H1 (cell line): ENCODE measurements at regions not wholly inside any gene's neighbourhood (a gene's known extent, or its start where the extent isn't known, plus 50 kb on each side); places are given as distances from the start of the nearest gene placed in this dataset.

ENCODE experiments used
- CTCF ChIA-PET: fragments of 300-600 bp; sonication (Branson Sonifier 250); formaldehyde crosslinking; loops from one replicate; lab custom pipeline; 2021; ENCODE audit not compliant: partially characterized antibody; lab: Charles Lee
- POLR2A ChIA-PET: fragments of 300-600 bp; sonication (Branson Sonifier 250); formaldehyde crosslinking; loops from one replicate; lab custom pipeline; 2021; ENCODE audit warnings: inconsistent platforms; ENCODE audit not compliant: partially characterized antibody; lab: Charles Lee
- DNase-seq, 2 experiments: peaks; one replicate each; pipeline versions ENCODE4 v3.0.0 to v3.0.0-alpha.2; 2010 to 2022; ENCODE audit warnings: low spot score in 2 of 2, low read depth in 1 of 2, mixed read lengths in 1 of 2
- FAIRE-seq: peaks from 2 replicates; lab custom pipeline; 2011; peaks lifted over from hg19 to GRCh38; lab: Jason Lieb, UNC
- H2AFZ ChIP-seq: 2 replicates; pipeline ENCODE4 v1.8.1; 2012; ENCODE audit warnings: low read length, inconsistent platforms
- H2AK5ac ChIP-seq: 2 replicates; pipeline ENCODE4 v1.6.1; 2013; ENCODE audit warnings: low read depth, low read length
- H2BK120ac ChIP-seq: replicated peaks from 2 replicates; pipeline ENCODE3; 2013; ENCODE audit warnings: low read depth, low read length, inconsistent platforms
- H2BK12ac ChIP-seq: 2 replicates; pipeline ENCODE4 v1.6.1; 2013; ENCODE audit warnings: low read depth, low read length
- H2BK15ac ChIP-seq: 2 replicates; pipeline ENCODE4 v1.6.1; 2013; ENCODE audit warnings: low read length
- H2BK20ac ChIP-seq: 2 replicates; pipeline ENCODE4 v1.6.1; 2013; ENCODE audit warnings: low read length
- H2BK5ac ChIP-seq: 2 replicates; pipeline ENCODE4 v1.6.1; 2013; ENCODE audit warnings: low read depth, low read length
- H3K14ac ChIP-seq: 2 replicates; pipeline ENCODE4 v1.6.1; 2013; ENCODE audit warnings: inconsistent platforms; ENCODE audit not compliant: insufficient read length
- H3K18ac ChIP-seq: 2 replicates; pipeline ENCODE4 v1.6.1; 2013; ENCODE audit warnings: low read length; ENCODE audit errors: extremely low read depth
- H3K23ac ChIP-seq: 2 replicates; pipeline ENCODE4 v1.6.1; 2013; ENCODE audit warnings: inconsistent platforms; ENCODE audit not compliant: insufficient read length
- H3K23me2 ChIP-seq: 2 replicates; pipeline ENCODE4 v1.6.1; 2013; ENCODE audit warnings: low read depth, low read length
- H3K27ac ChIP-seq: 2 replicates; pipeline ENCODE4 v1.6.1; 2011; ENCODE audit warnings: low read depth, low read length, inconsistent platforms
- H3K27me3 ChIP-seq, 4 experiments: replicated peaks in 1 of 4; 1 replicate in 1 of 4; 2 replicates in 3 of 4; pipeline versions ENCODE4 v1.6.1 to v1.8.1; 2011 to 2013; ENCODE audit warnings: low read length in 3 of 4, mild to moderate bottlenecking in 3 of 4, inconsistent platforms in 2 of 4, mixed read lengths in 2 of 4, moderate library complexity in 1 of 4; ENCODE audit not compliant: control insufficient read depth in 3 of 4, insufficient read depth in 3 of 4; ENCODE audit errors: extremely low read depth in 1 of 4
- H3K36me3 ChIP-seq, 4 experiments: 2 replicates each; pipeline versions ENCODE4 v1.6.1 to v1.8.1; 2011 to 2013; ENCODE audit warnings: mild to moderate bottlenecking in 4 of 4, low read length in 3 of 4, moderate library complexity in 2 of 4, control low read depth in 1 of 4, inconsistent platforms in 1 of 4; ENCODE audit not compliant: insufficient read depth in 4 of 4, control insufficient read depth in 2 of 4
- H3K4ac ChIP-seq: replicated peaks from 2 replicates; pipeline ENCODE3; 2013; ENCODE audit warnings: low read length, low read depth, mixed read lengths, inconsistent platforms; ENCODE audit not compliant: insufficient read length
- H3K4me1 ChIP-seq, 4 experiments: replicated peaks in 1 of 4; 1 replicate in 1 of 4; 2 replicates in 3 of 4; pipeline versions ENCODE4 v1.6.1 to v1.8.1; 2011 to 2013; ENCODE audit warnings: low read length in 3 of 4, inconsistent platforms in 2 of 4, mixed read lengths in 1 of 4; ENCODE audit not compliant: insufficient read depth in 4 of 4, control insufficient read depth in 3 of 4
- H3K4me2 ChIP-seq, 2 experiments: 2 replicates each; pipeline versions ENCODE4 v1.6.1 to v1.8.1; 2011 to 2013; ENCODE audit warnings: low read depth in 2 of 2, low read length in 2 of 2, control low read depth in 1 of 2, inconsistent platforms in 1 of 2, mild to moderate bottlenecking in 1 of 2; ENCODE audit not compliant: insufficient read depth in 1 of 2
- H3K4me3 ChIP-seq, 4 experiments: fragments of 200-600, 300-600 bp in 1 of 4; sonication (generic), shearing (Covaris generic), sonication (Bioruptor Twin) in 1 of 4; 2 replicates each; pipeline versions ENCODE4 v1.5.1 to v1.8.1; 2011 to 2016; ENCODE audit warnings: low read length in 4 of 4, low read depth in 3 of 4, control low read depth in 2 of 4, inconsistent platforms in 2 of 4, mild to moderate bottlenecking in 2 of 4, mixed read lengths in 1 of 4, moderate library complexity in 1 of 4; ENCODE audit not compliant: insufficient read depth in 2 of 4; ENCODE audit errors: extremely low read depth in 1 of 4
- H3K56ac ChIP-seq: replicated peaks from 2 replicates; pipeline ENCODE3; 2013; ENCODE audit warnings: low read depth, mild to moderate bottlenecking, mixed read lengths, low read length, inconsistent platforms; ENCODE audit not compliant: insufficient read length
- H3K79me1 ChIP-seq: 2 replicates; pipeline ENCODE4 v1.6.1; 2013; ENCODE audit warnings: low read depth, low read length, control low read depth
- H3K79me2 ChIP-seq, 2 experiments: 2 replicates each; pipeline versions ENCODE4 v1.6.1 to v1.8.1; 2012 to 2013; ENCODE audit warnings: low read length in 2 of 2, mild to moderate bottlenecking in 2 of 2, inconsistent platforms in 1 of 2; ENCODE audit not compliant: insufficient read depth in 2 of 2, control insufficient read depth in 1 of 2
- H3K9ac ChIP-seq, 4 experiments: replicated peaks in 1 of 4; 1 replicate in 1 of 4; 2 replicates in 3 of 4; pipeline versions ENCODE4 v1.6.1 to v1.8.1; 2011 to 2013; ENCODE audit warnings: low read depth in 3 of 4, low read length in 3 of 4, control low read depth in 2 of 4, mild to moderate bottlenecking in 2 of 4, moderate library complexity in 2 of 4, inconsistent platforms in 1 of 4; ENCODE audit errors: extremely low read depth in 1 of 4
- H3K9me3 ChIP-seq, 2 experiments: 2 replicates each; pipeline versions ENCODE4 v1.6.1 to v1.8.1; 2012 to 2013; ENCODE audit warnings: mild to moderate bottlenecking in 2 of 2, moderate library complexity in 2 of 2, control low read depth in 1 of 2, inconsistent platforms in 1 of 2, low read depth in 1 of 2, low read length in 1 of 2, mixed read lengths in 1 of 2; ENCODE audit not compliant: insufficient read depth in 2 of 2
- H4K20me1 ChIP-seq, 2 experiments: replicated peaks in 1 of 2; 2 replicates each; pipeline versions ENCODE3 to v1.8.1; 2011 to 2013; ENCODE audit warnings: inconsistent platforms in 2 of 2, low read length in 2 of 2, mild to moderate bottlenecking in 1 of 2; ENCODE audit not compliant: insufficient read depth in 2 of 2, control insufficient read depth in 1 of 2
- H4K5ac ChIP-seq: 2 replicates; pipeline ENCODE4 v1.6.1; 2013; ENCODE audit warnings: low read length, low read depth, mixed read lengths, inconsistent platforms; ENCODE audit not compliant: insufficient read length
- H4K8ac ChIP-seq: 2 replicates; pipeline ENCODE4 v1.8.0; 2013; ENCODE audit warnings: mild to moderate bottlenecking, moderate library complexity, low read length, inconsistent platforms; ENCODE audit not compliant: insufficient read depth; ENCODE audit errors: extremely low read depth
- H4K91ac ChIP-seq: replicated peaks from 2 replicates; pipeline ENCODE3; 2013; ENCODE audit warnings: low read length, mixed read lengths, inconsistent platforms; ENCODE audit not compliant: insufficient read length
- CBX5 ChIP-seq: fragments of 300-800, 300-1000 bp; sonication (generic); IDR thresholded peaks from 2 replicates; pipeline ENCODE4 v1.7.1; 2016; ENCODE audit warnings: antibody characterized with exemption, low read length, low read depth
- CBX8 ChIP-seq: fragments of 300-800, 300-1000 bp; sonication (generic); IDR thresholded peaks from 2 replicates; pipeline ENCODE4 v1.7.1; 2016; ENCODE audit warnings: low read depth, low read length, borderline replicate concordance
- CREB1 ChIP-seq: IDR thresholded peaks from 2 replicates; pipeline ENCODE4 v1.6.1; 2012; ENCODE audit warnings: inconsistent platforms
- EZH2 ChIP-seq: fragments of 200-600 bp; sonication (generic); IDR thresholded peaks from 2 replicates; pipeline ENCODE4 v1.7.1; 2012; ENCODE audit warnings: low read depth, mild to moderate bottlenecking, moderate library complexity, low read length, inconsistent platforms; ENCODE audit not compliant: severe bottlenecking
- HDAC6 ChIP-seq: IDR thresholded peaks from one replicate; pipeline ENCODE4 v1.7.1; 2012; ENCODE audit warnings: low read depth, mild to moderate bottlenecking, inconsistent platforms, low read length, moderate library complexity
- YY1 ChIP-seq: IDR thresholded peaks from 2 replicates; pipeline ENCODE4 v1.6.1; 2011; ENCODE audit warnings: low read depth, mild to moderate bottlenecking, low read length
- ZNF274 ChIP-seq: IDR thresholded peaks from 2 replicates; pipeline ENCODE4 v1.7.0; 2012; ENCODE audit warnings: low read length, borderline replicate concordance; ENCODE audit errors: extremely low read depth
- WGBS, 2 experiments: shearing (Covaris generic) in 1 of 2; methylation state at CpG; one replicate each; pipeline versions ENCODE4 v1.1.6 to v1.1.7; 2013 to 2015; ENCODE audit warnings: low lambda C conversion rate in 2 of 2, mixed read lengths in 2 of 2, inconsistent platforms in 1 of 2, low coverage in 1 of 2, missing lambda C conversion rate in 1 of 2; ENCODE audit not compliant: insufficient replicate concordance in 2 of 2, insufficient coverage in 1 of 2, insufficient read length in 1 of 2; ENCODE audit errors: extremely low coverage in 1 of 2, missing lambda C conversion rate in 1 of 2; 5-methylcytosine and 5-hydroxymethylcytosine counted together
- TF ChIP-seq, protein P1 (sequence below), 3 experiments: IDR thresholded peaks; 1 replicate in 2 of 3; 2 replicates in 1 of 3; pipeline versions ENCODE4 v1.5.1 to v1.6.1; 2011; ENCODE audit warnings: low read length in 3 of 3, mild to moderate bottlenecking in 3 of 3, inconsistent platforms in 2 of 3, low read depth in 1 of 3, moderate library complexity in 1 of 3; ENCODE audit not compliant: insufficient read depth in 1 of 3; ENCODE audit errors: control extremely low read depth in 1 of 3

DNA sequence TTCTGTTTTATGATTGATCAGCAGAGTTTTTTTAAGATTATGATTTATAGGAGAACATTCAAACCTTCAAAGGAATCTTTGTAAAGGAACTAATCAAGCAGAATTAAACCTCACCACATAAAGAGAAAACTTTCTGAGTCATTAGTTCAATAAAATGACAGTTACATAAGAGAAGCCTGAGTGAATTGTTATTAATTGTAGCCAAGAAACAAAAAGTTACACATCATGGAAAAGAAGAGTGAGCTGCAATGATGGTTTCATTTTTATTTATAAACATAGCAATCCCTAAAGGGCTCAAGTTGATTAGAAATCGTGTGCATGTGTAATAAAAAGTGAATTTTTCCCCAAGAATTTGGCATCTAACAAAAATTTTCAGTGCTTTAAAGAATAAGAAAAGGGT lies 731.4 kb downstream of the LTN1 start:
- POLR2A ChIA-PET: no interaction called here
- no peak for FAIRE-seq

More for the DNA sequence above, 731.4 kb downstream of the LTN1 start:
- no peak overlapping the region for H3K23ac ChIP-seq
- no peak overlapping the region for H3K14ac ChIP-seq
- no peak overlapping the region for H2AFZ ChIP-seq
- H3K4ac ChIP-seq: no peak overlapping the region
- H3K27me3 ChIP-seq: no peaks in the 10 kb centered on the region
- no peak overlapping the region for H2BK5ac ChIP-seq
- H3K36me3 ChIP-seq: no peaks in the 10 kb centered on the region
- no peak overlapping the region for H3K27ac ChIP-seq
- H3K18ac ChIP-seq: no peak overlapping the region
- 88% methylated on average over 1 of the region's 1 CpG; no CpG with 5 or more reads in 1 of the 2 experiments for WGBS, 2 experiments
- no peak overlapping the region for H3K9ac ChIP-seq
- no peaks in the 10 kb centered on the region for H3K4me1 ChIP-seq
- H3K23me2 ChIP-seq: no peaks in the 10 kb centered on the region
- no peak overlapping the region for H4K91ac ChIP-seq
- no peak overlapping the region for H3K4me3 ChIP-seq
- H3K79me2 ChIP-seq: no peaks in the 10 kb centered on the region
- no peaks in the 10 kb centered on the region for H4K20me1 ChIP-seq
- H3K9me3 ChIP-seq: no peaks in the 10 kb centered on the region
- TF ChIP-seq EZH2 (no peak), YY1 (no peak), CBX5 (no peak), HDAC6 (no peak), CBX8 (no peak), ZNF274 (no peak), CREB1 (no peak)
- TF ChIP-seq, protein P1, sequence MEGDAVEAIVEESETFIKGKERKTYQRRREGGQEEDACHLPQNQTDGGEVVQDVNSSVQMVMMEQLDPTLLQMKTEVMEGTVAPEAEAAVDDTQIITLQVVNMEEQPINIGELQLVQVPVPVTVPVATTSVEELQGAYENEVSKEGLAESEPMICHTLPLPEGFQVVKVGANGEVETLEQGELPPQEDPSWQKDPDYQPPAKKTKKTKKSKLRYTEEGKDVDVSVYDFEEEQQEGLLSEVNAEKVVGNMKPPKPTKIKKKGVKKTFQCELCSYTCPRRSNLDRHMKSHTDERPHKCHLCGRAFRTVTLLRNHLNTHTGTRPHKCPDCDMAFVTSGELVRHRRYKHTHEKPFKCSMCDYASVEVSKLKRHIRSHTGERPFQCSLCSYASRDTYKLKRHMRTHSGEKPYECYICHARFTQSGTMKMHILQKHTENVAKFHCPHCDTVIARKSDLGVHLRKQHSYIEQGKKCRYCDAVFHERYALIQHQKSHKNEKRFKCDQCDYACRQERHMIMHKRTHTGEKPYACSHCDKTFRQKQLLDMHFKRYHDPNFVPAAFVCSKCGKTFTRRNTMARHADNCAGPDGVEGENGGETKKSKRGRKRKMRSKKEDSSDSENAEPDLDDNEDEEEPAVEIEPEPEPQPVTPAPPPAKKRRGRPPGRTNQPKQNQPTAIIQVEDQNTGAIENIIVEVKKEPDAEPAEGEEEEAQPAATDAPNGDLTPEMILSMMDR (IDR thresholded peaks at IDR 0.05; ENCODE audit: control extremely low read depth in 1 of 3, insufficient read depth in 1 of 3, low read depth in 1 of 3, low read length in 3 of 3): no peak
- no peak for DNase-seq
- no peak overlapping the region for H3K56ac ChIP-seq
- CTCF ChIA-PET: no interaction called here
- no peak overlapping the region for H4K5ac ChIP-seq
- H2BK12ac ChIP-seq: no peak overlapping the region
- no peak overlapping the region for H2BK120ac ChIP-seq
- no peak overlapping the region for H2BK15ac ChIP-seq
- H4K8ac ChIP-seq: no peak overlapping the region
- H3K79me1 ChIP-seq: no peaks in the 10 kb centered on the region
- H2BK20ac ChIP-seq: no peak overlapping the region
- H3K4me2 ChIP-seq: no peak overlapping the region
- H2AK5ac ChIP-seq: no peak overlapping the region
